H9 (cell line): ENCODE measurements at regions not wholly inside any gene's neighbourhood (a gene's known extent, or its start where the extent isn't known, plus 50 kb on each side); places are given as distances from the start of the nearest gene placed in this dataset.

Source experiments
- DNase-seq: peaks from one replicate; pipeline ENCODE4 v3.0.0-alpha.2; 2017
- H2AFZ ChIP-seq: one replicate; pipeline ENCODE4 v1.6.1; 2013; ENCODE audit warnings: mild to moderate bottlenecking, low read length, control low read depth, moderate library complexity
- H2AK5ac ChIP-seq: 2 replicates; pipeline ENCODE4 v1.6.1; 2013; ENCODE audit warnings: low read length, control low read depth, mixed read lengths; ENCODE audit not compliant: insufficient read length
- H2BK120ac ChIP-seq: one replicate; pipeline ENCODE4 v1.6.1; 2013; ENCODE audit warnings: low read depth, mild to moderate bottlenecking, low read length, control low read depth, inconsistent platforms; ENCODE audit not compliant: poor library complexity, severe bottlenecking
- H2BK12ac ChIP-seq: 2 replicates; pipeline ENCODE4 v1.6.1; 2013; ENCODE audit warnings: low read length, control low read depth, mixed read lengths, low read depth; ENCODE audit not compliant: insufficient read length
- H2BK15ac ChIP-seq: 2 replicates; pipeline ENCODE4 v1.6.1; 2013; ENCODE audit warnings: low read depth, low read length, control low read depth
- H2BK20ac ChIP-seq: one replicate; pipeline ENCODE4 v1.6.1; 2013; ENCODE audit warnings: low read depth, mild to moderate bottlenecking, low read length, control low read depth, inconsistent platforms; ENCODE audit not compliant: poor library complexity, severe bottlenecking
- H2BK5ac ChIP-seq: 2 replicates; pipeline ENCODE4 v1.6.1; 2013; ENCODE audit warnings: low read length, control low read depth, mixed read lengths; ENCODE audit not compliant: insufficient read length
- H3K14ac ChIP-seq: 2 replicates; pipeline ENCODE4 v1.6.1; 2013; ENCODE audit warnings: low read length, control low read depth; ENCODE audit not compliant: insufficient read depth
- H3K18ac ChIP-seq: 2 replicates; pipeline ENCODE4 v1.6.1; 2013; ENCODE audit warnings: low read depth, mild to moderate bottlenecking, mixed read lengths, low read length, control low read depth; ENCODE audit not compliant: insufficient read length
- H3K23ac ChIP-seq: 2 replicates; pipeline ENCODE4 v1.6.1; 2013; ENCODE audit warnings: low read length, control low read depth, mixed read lengths, low read depth; ENCODE audit not compliant: insufficient read length
- H3K23me2 ChIP-seq: 2 replicates; pipeline ENCODE4 v1.6.1; 2013; ENCODE audit warnings: low read depth, mild to moderate bottlenecking, mixed read lengths, low read length, control low read depth; ENCODE audit not compliant: insufficient read length, poor library complexity, severe bottlenecking
- H3K27ac ChIP-seq: 2 replicates; pipeline ENCODE4 v1.5.1; 2013; ENCODE audit warnings: low read length, control low read depth, mixed read lengths, low read depth; ENCODE audit not compliant: insufficient read length
- H3K27me3 ChIP-seq: 2 replicates; pipeline ENCODE4 v1.6.1; 2013; ENCODE audit warnings: low read length, control low read depth, inconsistent platforms; ENCODE audit not compliant: insufficient read depth
- H3K4ac ChIP-seq: 2 replicates; pipeline ENCODE4 v1.6.1; 2013; ENCODE audit warnings: low read depth, mild to moderate bottlenecking, control low read depth, inconsistent platforms, low read length, moderate library complexity
- H3K4me1 ChIP-seq: 2 replicates; pipeline ENCODE4 v1.6.1; 2013; ENCODE audit warnings: low read length, control low read depth, inconsistent platforms; ENCODE audit not compliant: insufficient read depth
- H3K4me2 ChIP-seq: 2 replicates; pipeline ENCODE4 v1.6.1; 2013; ENCODE audit warnings: low read length, control low read depth, mixed read lengths; ENCODE audit not compliant: insufficient read length, insufficient read depth
- H3K56ac ChIP-seq: 2 replicates; pipeline ENCODE4 v1.6.1; 2013; ENCODE audit warnings: low read depth, mild to moderate bottlenecking, mixed read lengths, low read length, control low read depth; ENCODE audit not compliant: insufficient read length
- H3K79me1 ChIP-seq: 2 replicates; pipeline ENCODE4 v1.6.1; 2013; ENCODE audit warnings: low read depth, mild to moderate bottlenecking, moderate library complexity, low read length, control low read depth, inconsistent platforms; ENCODE audit not compliant: insufficient read depth, poor library complexity, severe bottlenecking
- H3K79me2 ChIP-seq: 2 replicates; pipeline ENCODE4 v1.6.1; 2013; ENCODE audit warnings: low read length, control low read depth, inconsistent platforms; ENCODE audit not compliant: insufficient read depth
- H3K9ac ChIP-seq: 2 replicates; pipeline ENCODE4 v1.6.1; 2013; ENCODE audit warnings: low read length, control low read depth, mixed read lengths; ENCODE audit not compliant: insufficient read length; ENCODE audit errors: extremely low read depth
- H3K9me3 ChIP-seq: one replicate; pipeline ENCODE4 v1.6.1; 2013; ENCODE audit warnings: low read depth, low read length, inconsistent platforms; ENCODE audit not compliant: control insufficient read depth
- H3T11ph ChIP-seq: one replicate; pipeline ENCODE4 v1.6.1; 2013; ENCODE audit warnings: mild to moderate bottlenecking, low read length, control low read depth, inconsistent platforms
- H4K20me1 ChIP-seq: one replicate; pipeline ENCODE4 v1.6.1; 2013; ENCODE audit not compliant: control insufficient read depth, insufficient read length, insufficient read depth
- H4K5ac ChIP-seq: 2 replicates; pipeline ENCODE4 v1.6.1; 2013; ENCODE audit warnings: low read depth, mild to moderate bottlenecking, mixed read lengths, low read length, control low read depth; ENCODE audit not compliant: insufficient read length
- H4K8ac ChIP-seq: replicated peaks from 2 replicates; pipeline ENCODE4 v1.6.1; 2013; ENCODE audit warnings: low read length, control low read depth, mixed read lengths, low read depth; ENCODE audit not compliant: insufficient read length
- H4K91ac ChIP-seq: 2 replicates; pipeline ENCODE4 v1.6.1; 2013; ENCODE audit warnings: low read depth, mild to moderate bottlenecking, moderate library complexity, mixed read lengths, low read length, control low read depth; ENCODE audit not compliant: insufficient read length
- H3K27ac Mint-ChIP-seq, 3 experiments: 2 replicates in 2 of 3; 3 replicates in 1 of 3; pipeline ENCODE4 v1.8.0; 2020 to 2021; ENCODE audit warnings: mixed read lengths in 3 of 3, mild to moderate bottlenecking in 1 of 3, moderate library complexity in 1 of 3
- H3K27me3 Mint-ChIP-seq: 2 replicates; pipeline ENCODE4 v1.8.0; 2021; ENCODE audit warnings: low read depth, mild to moderate bottlenecking, moderate library complexity, mixed read lengths
- H3K36me3 Mint-ChIP-seq, 3 experiments: 2 replicates in 2 of 3; 3 replicates in 1 of 3; pipeline ENCODE4 v1.8.0; 2020 to 2021; ENCODE audit warnings: low read depth in 3 of 3, mixed read lengths in 3 of 3; ENCODE audit not compliant: insufficient read depth in 1 of 3
- H3K4me1 Mint-ChIP-seq, 2 experiments: 2 replicates each; pipeline ENCODE4 v1.8.0; 2020; ENCODE audit warnings: mixed read lengths in 2 of 2
- H3K4me3 Mint-ChIP-seq, 2 experiments: 2 replicates in 1 of 2; 3 replicates in 1 of 2; pipeline ENCODE4 v1.8.0; 2020 to 2021; ENCODE audit warnings: mild to moderate bottlenecking in 2 of 2, mixed read lengths in 2 of 2, moderate library complexity in 1 of 2
- H3K9me3 Mint-ChIP-seq, 2 experiments: 2 replicates in 1 of 2; 3 replicates in 1 of 2; pipeline ENCODE4 v1.8.0; 2020; ENCODE audit warnings: mild to moderate bottlenecking in 2 of 2, mixed read lengths in 2 of 2, moderate library complexity in 1 of 2
- TF ChIP-seq, protein P1 (sequence below): fragments of 200-600 bp; sonication (generic); conservative IDR thresholded peaks from 3 replicates; pipeline ENCODE4 v1.8.0; 2021; ENCODE audit warnings: antibody characterized with exemption, mild to moderate bottlenecking

- H3K4me1 ChIP-seq, result no peaks in the 10 kb centered on the region
- no peak overlapping the region for H2BK15ac ChIP-seq
- H3K4me2 ChIP-seq, result no peak overlapping the region
- H2BK5ac ChIP-seq, result no peak overlapping the region
- H3K27me3 Mint-ChIP-seq, result no peaks in the 10 kb centered on the region; the same call in 1 of the 2 replicates
- no peak overlapping the region for H3K18ac ChIP-seq
- DNase-seq, result no peak
- no peak overlapping the region for H2BK12ac ChIP-seq
- H3K9me3 ChIP-seq, result no peaks in the 10 kb centered on the region
- H2BK120ac ChIP-seq, result no peak overlapping the region
- H4K20me1 ChIP-seq, result no peaks in the 10 kb centered on the region
- no peak overlapping the region for H4K5ac ChIP-seq
- H3K23me2 ChIP-seq, result no peaks in the 10 kb centered on the region
- no peak overlapping the region for H3K4me3 Mint-ChIP-seq
- H4K8ac ChIP-seq, result no peak overlapping the region
- H3K9ac ChIP-seq, result no peak overlapping the region
- H3K4ac ChIP-seq, result no peak overlapping the region
- H3K23ac ChIP-seq, result no peak overlapping the region
- H3K27ac ChIP-seq, result no peak overlapping the region
- H2AFZ ChIP-seq, result no peak overlapping the region
- no peaks in the 10 kb centered on the region for H3K27me3 ChIP-seq
- H3K56ac ChIP-seq, result no peak overlapping the region
- no peaks in the 10 kb centered on the region for H3K79me1 ChIP-seq
- no peaks in the 10 kb centered on the region for H3K4me1 Mint-ChIP-seq
- H2BK20ac ChIP-seq, result no peak overlapping the region
- peaks cover 5 to 8% of the 10 kb centered on the region in 2 experiments; a peak in 4 of 5 replicates for H3K9me3 Mint-ChIP-seq
- H2AK5ac ChIP-seq, result no peak overlapping the region
- TF ChIP-seq, protein P1, sequence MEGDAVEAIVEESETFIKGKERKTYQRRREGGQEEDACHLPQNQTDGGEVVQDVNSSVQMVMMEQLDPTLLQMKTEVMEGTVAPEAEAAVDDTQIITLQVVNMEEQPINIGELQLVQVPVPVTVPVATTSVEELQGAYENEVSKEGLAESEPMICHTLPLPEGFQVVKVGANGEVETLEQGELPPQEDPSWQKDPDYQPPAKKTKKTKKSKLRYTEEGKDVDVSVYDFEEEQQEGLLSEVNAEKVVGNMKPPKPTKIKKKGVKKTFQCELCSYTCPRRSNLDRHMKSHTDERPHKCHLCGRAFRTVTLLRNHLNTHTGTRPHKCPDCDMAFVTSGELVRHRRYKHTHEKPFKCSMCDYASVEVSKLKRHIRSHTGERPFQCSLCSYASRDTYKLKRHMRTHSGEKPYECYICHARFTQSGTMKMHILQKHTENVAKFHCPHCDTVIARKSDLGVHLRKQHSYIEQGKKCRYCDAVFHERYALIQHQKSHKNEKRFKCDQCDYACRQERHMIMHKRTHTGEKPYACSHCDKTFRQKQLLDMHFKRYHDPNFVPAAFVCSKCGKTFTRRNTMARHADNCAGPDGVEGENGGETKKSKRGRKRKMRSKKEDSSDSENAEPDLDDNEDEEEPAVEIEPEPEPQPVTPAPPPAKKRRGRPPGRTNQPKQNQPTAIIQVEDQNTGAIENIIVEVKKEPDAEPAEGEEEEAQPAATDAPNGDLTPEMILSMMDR, result no peak
- H3K14ac ChIP-seq, result no peak overlapping the region
- peaks cover 0 to 5% (median 3%) of the 10 kb centered on the region in 3 experiments; a peak in 3 of 7 replicates for H3K36me3 Mint-ChIP-seq
- H3T11ph ChIP-seq, result no peak overlapping the region
- H4K91ac ChIP-seq, result no peak overlapping the region
- no peak overlapping the region for H3K27ac Mint-ChIP-seq
- no peaks in the 10 kb centered on the region for H3K79me2 ChIP-seq
Measured at GRCh38 chr4:17220816-17221215, 291.1 kb downstream of the QDPR start.
